HFFc6 (cell line): ENCODE measurements at regions not wholly inside any gene's neighbourhood (a gene's known extent, or its start where the extent isn't known, plus 50 kb on each side); places are given as distances from the start of the nearest gene placed in this dataset.

Experiments used
- DNase-seq: peaks from one replicate; pipeline ENCODE4 v3.0.0-alpha.2; 2018
- H3K27ac Mint-ChIP-seq: 2 replicates; pipeline ENCODE4 v1.8.0; 2020; ENCODE audit warnings: mild to moderate bottlenecking, mixed read lengths
- H3K27me3 Mint-ChIP-seq: 2 replicates; pipeline ENCODE4 v1.8.0; 2021; ENCODE audit warnings: mild to moderate bottlenecking, moderate library complexity, mixed read lengths; ENCODE audit not compliant: insufficient read depth
- H3K36me3 Mint-ChIP-seq: 2 replicates; pipeline ENCODE4 v1.8.0; 2021; ENCODE audit warnings: low read depth, mixed read lengths
- H3K4me1 Mint-ChIP-seq: 2 replicates; pipeline ENCODE4 v1.8.0; 2020; ENCODE audit warnings: low read depth, mixed read lengths
- H3K4me3 Mint-ChIP-seq: 2 replicates; pipeline ENCODE4 v1.8.0; 2020; ENCODE audit warnings: mild to moderate bottlenecking, moderate library complexity, mixed read lengths
- H3K9me3 Mint-ChIP-seq: 2 replicates; pipeline ENCODE4 v1.8.0; 2020; ENCODE audit warnings: mild to moderate bottlenecking, mixed read lengths
- TF ChIP-seq, protein P1 (sequence below): fragments of 200-600 bp; sonication (generic); IDR thresholded peaks from 2 replicates; pipeline ENCODE4 v1.5.0; 2021; ENCODE audit warnings: antibody characterized with exemption, mild to moderate bottlenecking

DNA sequence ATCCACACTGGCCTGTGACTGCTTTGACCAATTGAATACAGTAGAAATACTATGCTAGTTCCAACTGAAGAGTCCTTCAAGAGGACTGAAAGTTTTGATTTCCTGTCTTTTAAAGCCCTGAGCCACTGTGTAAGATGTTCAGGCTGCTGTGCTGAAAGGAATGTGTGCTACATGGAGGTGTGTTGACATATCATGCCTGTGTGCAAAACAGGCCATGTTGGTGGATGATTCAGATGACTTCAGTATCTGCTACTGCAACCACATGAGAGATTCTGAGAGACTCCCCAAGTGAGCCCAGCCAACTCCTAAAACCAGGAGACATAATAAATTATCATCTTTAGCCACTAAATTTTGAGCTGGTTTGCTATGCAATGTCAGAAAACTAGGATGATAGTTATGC lies 662.9 kb downstream of the ZEB2 start:
- Mint-ChIP-seq H3K4me1 (no peaks in the 10 kb centered on the region; the same call in 1 of the 2 replicates), H3K27ac (no peak overlapping the region)
- no peak for DNase-seq

DNA sequence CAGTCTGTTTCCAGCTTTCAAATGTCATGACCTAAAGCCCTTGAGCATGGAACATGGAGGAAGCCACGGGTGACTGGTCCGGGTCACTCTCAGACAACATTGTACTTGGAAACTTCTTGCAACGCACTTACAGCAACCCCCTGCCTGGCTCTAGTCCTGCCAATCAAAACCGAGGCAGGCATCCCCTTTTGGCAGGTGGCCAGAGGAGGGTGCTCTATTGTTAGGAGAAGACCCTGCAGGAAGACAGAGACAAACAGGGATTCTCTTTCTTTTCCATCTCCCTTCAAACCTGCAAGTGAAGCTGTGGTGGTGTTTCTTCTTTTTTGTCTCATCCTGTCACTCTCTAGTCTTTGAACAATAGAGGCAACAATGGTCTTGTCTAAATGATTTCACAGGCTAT lies 667.2 kb downstream of the ZEB2 start:
- Mint-ChIP-seq H3K27me3 (peaks cover 3% of the 10 kb centered on the region), H3K36me3 (no peaks in the 10 kb centered on the region), H3K27ac (no peak overlapping the region), H3K9me3 (no peaks in the 10 kb centered on the region), H3K4me3 (no peak overlapping the region), H3K4me1 (no peaks in the 10 kb centered on the region)
- DNase-seq: no peak
- TF ChIP-seq, protein P1, sequence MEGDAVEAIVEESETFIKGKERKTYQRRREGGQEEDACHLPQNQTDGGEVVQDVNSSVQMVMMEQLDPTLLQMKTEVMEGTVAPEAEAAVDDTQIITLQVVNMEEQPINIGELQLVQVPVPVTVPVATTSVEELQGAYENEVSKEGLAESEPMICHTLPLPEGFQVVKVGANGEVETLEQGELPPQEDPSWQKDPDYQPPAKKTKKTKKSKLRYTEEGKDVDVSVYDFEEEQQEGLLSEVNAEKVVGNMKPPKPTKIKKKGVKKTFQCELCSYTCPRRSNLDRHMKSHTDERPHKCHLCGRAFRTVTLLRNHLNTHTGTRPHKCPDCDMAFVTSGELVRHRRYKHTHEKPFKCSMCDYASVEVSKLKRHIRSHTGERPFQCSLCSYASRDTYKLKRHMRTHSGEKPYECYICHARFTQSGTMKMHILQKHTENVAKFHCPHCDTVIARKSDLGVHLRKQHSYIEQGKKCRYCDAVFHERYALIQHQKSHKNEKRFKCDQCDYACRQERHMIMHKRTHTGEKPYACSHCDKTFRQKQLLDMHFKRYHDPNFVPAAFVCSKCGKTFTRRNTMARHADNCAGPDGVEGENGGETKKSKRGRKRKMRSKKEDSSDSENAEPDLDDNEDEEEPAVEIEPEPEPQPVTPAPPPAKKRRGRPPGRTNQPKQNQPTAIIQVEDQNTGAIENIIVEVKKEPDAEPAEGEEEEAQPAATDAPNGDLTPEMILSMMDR: no peak

More for the DNA sequence above, 662.9 kb downstream of the ZEB2 start:
- Mint-ChIP-seq H3K4me3 (no peak overlapping the region), H3K27me3 (peaks cover 3% of the 10 kb centered on the region; the same call in 1 of the 2 replicates), H3K9me3 (0 out of 2 replicates have a peak, but pooled peaks cover 5% of the 10 kb centered on the region), H3K36me3 (peaks cover 4% of the 10 kb centered on the region; the same call in 1 of the 2 replicates)
- TF ChIP-seq, protein P1: no peak

DNA sequence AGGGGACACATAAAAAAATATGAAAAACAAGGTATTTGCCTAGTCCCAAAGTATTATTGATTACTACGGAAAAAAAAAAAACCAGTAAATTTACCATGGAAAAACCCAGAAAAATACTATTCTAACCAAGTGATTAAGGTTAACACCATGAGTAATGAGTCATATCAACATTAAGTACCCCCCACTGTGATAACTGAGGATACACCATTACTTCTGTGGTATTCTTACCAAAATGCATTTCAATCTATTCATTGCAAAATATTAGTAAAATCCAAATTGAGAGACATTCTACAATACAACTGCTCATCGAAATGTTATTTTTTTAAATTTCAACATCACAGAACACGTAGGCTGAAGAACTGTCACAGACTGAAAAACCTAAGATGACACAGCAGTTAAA lies 669.8 kb downstream of the ZEB2 start:
- H3K27me3 Mint-ChIP-seq: peaks cover 3% of the 10 kb centered on the region
- H3K9me3 Mint-ChIP-seq: no peaks in the 10 kb centered on the region
- no peak overlapping the region for H3K27ac Mint-ChIP-seq
- H3K36me3 Mint-ChIP-seq: no peaks in the 10 kb centered on the region
- DNase-seq: no peak
- TF ChIP-seq, protein P1: no peak
- H3K4me3 Mint-ChIP-seq: no peak overlapping the region
- peaks cover 7% of the 10 kb centered on the region; the same call in 1 of the 2 replicates for H3K4me1 Mint-ChIP-seq

DNA sequence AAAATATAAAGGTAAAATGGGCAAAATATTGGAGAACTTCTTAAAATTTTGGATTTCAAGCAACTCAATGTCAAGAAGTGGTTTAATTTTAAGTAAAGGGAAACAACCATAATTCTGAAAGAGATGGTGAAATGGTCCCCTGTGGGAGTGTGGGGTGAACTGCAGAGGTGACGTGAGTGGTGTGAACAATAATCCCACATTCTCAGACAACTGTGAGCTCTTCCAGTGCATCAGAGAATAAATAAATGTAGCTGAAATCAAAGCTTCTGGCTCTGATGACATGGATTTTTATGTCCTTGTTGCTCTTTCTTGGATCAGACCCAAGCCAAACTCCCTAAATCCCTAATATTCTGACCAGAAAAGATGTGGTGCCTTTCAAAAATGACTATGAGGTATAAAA lies 672.7 kb downstream of the ZEB2 start:
- Mint-ChIP-seq H3K27ac (no peak overlapping the region), H3K9me3 (no peaks in the 10 kb centered on the region), H3K36me3 (no peaks in the 10 kb centered on the region), H3K4me1 (peaks cover 8% of the 10 kb centered on the region; the same call in 1 of the 2 replicates), H3K4me3 (no peak overlapping the region), H3K27me3 (peaks cover 2% of the 10 kb centered on the region)
- no peak for DNase-seq
- TF ChIP-seq, protein P1: no peak

DNA sequence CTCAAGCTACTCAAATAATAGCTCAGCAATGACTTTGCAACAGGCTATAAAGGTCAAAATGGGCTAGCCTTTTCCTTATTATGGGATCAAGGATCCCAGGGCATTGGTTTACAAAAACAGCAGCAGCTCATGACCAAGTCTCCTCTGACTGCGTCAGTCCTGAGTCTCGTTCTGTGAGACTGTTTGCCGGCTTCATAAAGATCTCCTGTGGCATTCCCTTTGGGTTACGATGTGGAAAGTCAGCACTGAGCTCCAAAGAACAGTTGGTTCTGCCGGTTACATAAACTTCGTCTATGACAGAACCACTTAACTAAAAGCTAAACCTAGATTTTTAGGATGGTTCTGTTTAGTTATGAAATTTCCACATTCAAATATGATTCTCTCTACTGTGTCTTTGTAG lies 674.9 kb downstream of the ZEB2 start:
- H3K27me3 Mint-ChIP-seq: peaks cover 2% of the 10 kb centered on the region
- peaks cover 8% of the 10 kb centered on the region; the same call in 1 of the 2 replicates for H3K4me1 Mint-ChIP-seq
- H3K9me3 Mint-ChIP-seq: no peaks in the 10 kb centered on the region
- TF ChIP-seq, protein P1: no peak
- DNase-seq: no peak
- no peak overlapping the region; the same call in 1 of the 2 replicates for H3K27ac Mint-ChIP-seq
- no peaks in the 10 kb centered on the region for H3K36me3 Mint-ChIP-seq
- H3K4me3 Mint-ChIP-seq: peak overlapping the region; percentile 62; the same call in 1 of the 2 replicates

DNA sequence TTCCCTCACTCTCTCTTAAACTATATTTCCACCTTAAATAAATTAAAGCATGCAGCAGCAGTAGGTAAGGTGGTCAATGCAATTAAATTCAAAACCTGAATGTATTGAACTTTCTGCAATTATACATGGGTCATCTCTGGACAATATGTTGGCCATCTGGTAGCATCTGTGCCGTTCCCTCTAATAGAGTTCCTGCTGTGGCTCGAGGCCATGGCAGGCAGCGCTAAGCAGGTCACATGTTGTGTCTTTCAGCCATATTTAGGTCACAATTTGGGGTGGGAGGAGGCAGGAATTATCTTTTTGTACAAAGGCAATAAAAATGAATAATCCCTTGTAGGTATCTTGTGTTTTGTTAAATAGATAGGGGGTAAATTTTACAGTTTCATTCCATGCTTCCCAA lies 676.2 kb downstream of the ZEB2 start:
- Mint-ChIP-seq H3K4me3 (no peak overlapping the region), H3K27ac (no peak overlapping the region), H3K27me3 (peaks cover 2% of the 10 kb centered on the region), H3K9me3 (no peaks in the 10 kb centered on the region), H3K36me3 (no peaks in the 10 kb centered on the region), H3K4me1 (peaks cover 8% of the 10 kb centered on the region; the same call in 1 of the 2 replicates)
- TF ChIP-seq, protein P1: no peak
- no peak for DNase-seq
